22Rv1 (cell line): ENCODE measurements at regions not wholly inside any gene's neighbourhood (a gene's known extent, or its start where the extent isn't known, plus 50 kb on each side); places are given as distances from the start of the nearest gene placed in this dataset.

Experiments
- H3K27ac ChIP-seq: fragments of 450-650 bp; 2 replicates; pipeline ENCODE4 v1.5.1; 2017
- CTCF ChIP-seq: fragments of 450-650 bp; IDR thresholded peaks from 2 replicates; pipeline ENCODE4 v1.5.1; 2017; ENCODE audit warnings: mild to moderate bottlenecking
- ZFX ChIP-seq: fragments of 450-650 bp; IDR thresholded peaks from 2 replicates; pipeline ENCODE4 v1.6.1; 2017; ENCODE audit warnings: antibody characterized with exemption, borderline replicate concordance

- no peak for TF ChIP-seq CTCF
- TF ChIP-seq ZFX, result no peak
- no peak overlapping the region for H3K27ac ChIP-seq
Observed at GRCh38 chr9:118975736-118976135, 393.5 kb downstream of the BRINP1 start.

DNA sequence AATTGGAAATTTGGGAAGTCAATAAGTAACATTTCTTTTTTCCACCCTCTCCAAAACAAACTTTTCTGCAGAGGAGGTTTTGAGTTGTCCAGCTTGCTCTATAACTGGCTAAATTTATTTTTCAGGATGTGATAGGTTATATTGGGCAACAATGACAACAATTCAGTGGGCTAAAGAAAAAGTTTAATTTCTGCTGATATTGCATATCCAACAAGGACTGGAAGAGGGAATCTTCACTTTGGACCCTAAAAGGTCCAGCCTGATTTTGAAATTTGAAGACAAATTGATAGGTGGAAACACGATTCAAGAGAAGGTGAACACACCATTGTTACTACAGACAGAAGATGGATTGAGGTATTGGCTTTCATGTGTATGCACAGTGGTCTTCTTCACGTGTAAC lies 393.1 kb downstream of the BRINP1 start:
- no peak overlapping the region for H3K27ac ChIP-seq
- no peak for TF ChIP-seq CTCF
- TF ChIP-seq ZFX, result no peak

GRCh38 chr9:118984607-118985006 lies 384.6 kb downstream of the BRINP1 start:
- H3K27ac ChIP-seq, result no peak overlapping the region
- TF ChIP-seq CTCF (no peak), ZFX (no peak)

DNA sequence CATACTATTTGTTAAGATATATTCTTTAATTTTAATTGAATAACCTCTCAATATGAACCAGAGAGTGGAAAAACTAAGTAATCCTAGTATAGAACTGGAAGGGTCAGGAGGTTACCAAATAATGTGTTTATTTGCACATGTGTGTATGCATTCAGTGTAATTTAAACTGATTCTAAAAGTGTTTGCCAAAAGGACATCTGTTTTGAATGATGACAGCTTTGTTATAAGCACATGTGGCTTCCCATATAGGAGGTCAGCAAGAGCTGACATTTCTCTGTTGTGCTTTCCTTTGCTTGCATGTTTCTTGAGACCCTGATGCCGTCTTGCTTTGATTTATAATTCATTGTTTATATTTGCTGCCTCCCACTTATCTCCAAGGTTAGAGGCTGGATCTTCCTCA lies 383.4 kb downstream of the BRINP1 start:
- TF ChIP-seq ZFX, result no peak
- TF ChIP-seq CTCF, result no peak
- no peak overlapping the region for H3K27ac ChIP-seq

DNA sequence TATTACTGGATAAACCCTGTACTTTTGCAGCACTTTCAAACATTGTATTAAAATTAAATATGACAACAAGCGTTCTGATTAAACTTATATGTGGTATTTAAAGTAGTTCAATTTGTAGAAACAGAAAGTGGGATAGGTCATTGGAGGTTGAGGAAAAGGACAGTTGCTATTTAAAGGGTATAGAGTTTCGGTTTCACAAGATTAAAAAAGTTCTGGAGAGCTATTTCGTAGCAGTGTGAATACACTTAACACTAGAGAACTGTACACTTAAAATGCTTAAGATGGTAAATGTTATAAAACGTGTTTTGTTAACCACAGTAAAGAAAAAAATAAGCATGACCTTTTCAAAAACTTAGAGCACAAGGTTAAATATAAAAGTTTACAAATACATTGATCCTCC lies 382.1 kb downstream of the BRINP1 start:
- TF ChIP-seq ZFX (no peak), CTCF (no peak)
- no peak overlapping the region for H3K27ac ChIP-seq

GRCh38 chr9:118990949-118991348 lies 378.3 kb downstream of the BRINP1 start:
- TF ChIP-seq ZFX (no peak), CTCF (no peak)
- no peak overlapping the region for H3K27ac ChIP-seq

GRCh38 chr9:118991366-118992285 lies 377.6 kb downstream of the BRINP1 start:
- TF ChIP-seq CTCF, result no peak
- no peak for TF ChIP-seq ZFX

More at GRCh38 chr9:118991366-118992285, 377.6 kb downstream of the BRINP1 start:
- H3K27ac ChIP-seq, result no peak overlapping the region
